Astrocyte of the spinal cord (primary cell): ENCODE measurements at regions not wholly inside any gene's neighbourhood (a gene's known extent, or its start where the extent isn't known, plus 50 kb on each side); places are given as distances from the start of the nearest gene placed in this dataset.

Experiments
- DNase-seq: peaks from one replicate; pipeline ENCODE4 v3.0.0; 2011; ENCODE audit warnings: low read depth, low spot score
- H3K4me3 ChIP-seq: 2 replicates; pipeline ENCODE4 v1.5.1; 2011; ENCODE audit warnings: low read depth, mild to moderate bottlenecking, low read length, moderate library complexity
- CTCF ChIP-seq: IDR thresholded peaks from 2 replicates; pipeline ENCODE4 v1.5.1; 2012; ENCODE audit warnings: low read depth, mild to moderate bottlenecking, low read length, inconsistent platforms
- in situ Hi-C: cut with HindIII; loops from 2 replicates; pipeline ENCODE4 v1.10.0; 2017; ENCODE audit warnings: low sequenced_read_pairs

GRCh38 chr14:89724628-89724960 lies 229.9 kb downstream of the EFCAB11 start:
- no peak for TF ChIP-seq CTCF
- no peak overlapping the region for H3K4me3 ChIP-seq
- DNase-seq = no peak
- in situ Hi-C loops = no loop called here

- no peak for TF ChIP-seq CTCF
- no peak overlapping the region for H3K4me3 ChIP-seq
- DNase-seq = no peak
- in situ Hi-C loops = no loop called here
Observed at GRCh38 chr14:89723930-89724627, 230.5 kb downstream of the EFCAB11 start.

- no peak for TF ChIP-seq CTCF
- H3K4me3 ChIP-seq = no peak overlapping the region
- no peak for DNase-seq
- in situ Hi-C loops = no loop called here
Observed at GRCh38 chr14:89721956-89722355, 232.6 kb downstream of the EFCAB11 start.

- no peak for TF ChIP-seq CTCF
- no peak for DNase-seq
- no peak overlapping the region for H3K4me3 ChIP-seq
- in situ Hi-C loops = no loop called here
Observed at GRCh38 chr14:89720741-89721729, 233.5 kb downstream of the EFCAB11 start.

- in situ Hi-C loops = no loop called here
- no peak for DNase-seq
- no peak for TF ChIP-seq CTCF
Observed at GRCh38 chr14:89720076-89720687, 234.3 kb downstream of the EFCAB11 start.

GRCh38 chr14:89719366-89720075 lies 235.0 kb downstream of the EFCAB11 start:
- in situ Hi-C loops = no loop called here
- TF ChIP-seq CTCF = no peak
- no peak overlapping the region for H3K4me3 ChIP-seq
- no peak for DNase-seq

More at GRCh38 chr14:89720076-89720687, 234.3 kb downstream of the EFCAB11 start:
- H3K4me3 ChIP-seq = no peak overlapping the region
